ENCODE measurements at regions not wholly inside any gene's neighbourhood (a gene's known extent, or its start where the extent isn't known, plus 50 kb on each side); places are given as distances from the start of the nearest gene placed in this dataset.
"Not testable (repeated sequence)": the region's sequence is repeated elsewhere in the genome, so short reads cannot be mapped to it uniquely, and the experiment has no call there.

DNA sequence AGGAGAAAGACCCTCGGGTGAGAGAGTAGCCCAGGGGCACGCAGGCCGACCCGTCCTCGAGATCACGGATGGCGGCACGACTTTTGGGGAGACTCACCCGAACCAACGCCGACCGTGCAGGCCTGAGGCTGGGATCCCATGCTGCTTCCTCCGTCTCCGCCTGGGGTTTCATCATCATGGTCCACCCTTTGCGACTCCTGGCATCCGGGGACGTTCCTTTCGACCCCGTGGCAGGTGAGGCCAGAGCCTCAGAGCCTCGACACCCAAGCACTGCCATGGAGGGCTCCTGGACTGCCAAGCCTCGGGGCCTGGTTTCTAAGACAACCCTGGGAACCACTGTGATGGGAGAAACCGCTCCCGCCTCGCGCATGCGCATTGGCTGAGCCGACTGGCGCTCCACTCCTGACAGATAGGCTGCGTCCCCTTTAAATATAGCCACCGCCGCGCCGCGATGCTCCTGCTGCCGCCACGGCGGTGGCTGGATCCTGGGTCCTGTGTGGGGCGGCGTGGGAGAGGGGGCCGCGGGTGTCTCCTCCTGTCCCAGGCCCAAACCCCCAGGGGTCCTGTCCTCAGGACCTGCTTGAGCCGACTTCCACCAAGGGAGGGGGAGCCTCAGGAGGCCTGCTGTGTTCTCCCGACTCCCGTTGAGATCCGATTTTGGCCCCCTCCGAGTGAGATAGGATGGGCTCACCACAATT lies 481.6 kb downstream of the SPATA31A7 start:
- Mint-ChIP-seq H3K27me3 (ENCODE audit: insufficient read depth) (peaks cover 2% of the 10 kb centered on the region; the same call in 1 of the 2 replicates), H3K4me1 (ENCODE audit: low read depth) (no peaks in the 10 kb centered on the region), H3K27ac (no peak overlapping the region), H3K9me3 (peaks cover 53% of the 10 kb centered on the region), H3K4me3 (no peak overlapping the region), H3K36me3 (ENCODE audit: low read depth) (peaks cover 11% of the 10 kb centered on the region)
- TF ChIP-seq CTCF (IDR thresholded peaks at IDR 0.05): no peak
- DNase-seq: no peak

GRCh38 chr9:61672107-61672541 lies 482.3 kb downstream of the SPATA31A7 start:
- H3K36me3 Mint-ChIP-seq (ENCODE audit: low read depth); H3K27me3 Mint-ChIP-seq (ENCODE audit: insufficient read depth); H3K4me1 Mint-ChIP-seq (ENCODE audit: low read depth); H3K4me3 Mint-ChIP-seq; H3K27ac Mint-ChIP-seq; DNase-seq: not testable (repeated sequence)
- peaks cover 53% of the 10 kb centered on the region for H3K9me3 Mint-ChIP-seq

GRCh38 chr9:61672645-61673167 lies 482.9 kb downstream of the SPATA31A7 start:
- H3K4me3 Mint-ChIP-seq; H3K27ac Mint-ChIP-seq; DNase-seq; H3K36me3 Mint-ChIP-seq (ENCODE audit: low read depth); H3K4me1 Mint-ChIP-seq (ENCODE audit: low read depth); H3K27me3 Mint-ChIP-seq (ENCODE audit: insufficient read depth): not testable (repeated sequence)
- peaks cover 53% of the 10 kb centered on the region for H3K9me3 Mint-ChIP-seq

GRCh38 chr9:61673247-61673646 lies 483.4 kb downstream of the SPATA31A7 start:
- Mint-ChIP-seq H3K27ac (no peak overlapping the region), H3K4me3 (no peak overlapping the region), H3K4me1 (ENCODE audit: low read depth) (no peaks in the 10 kb centered on the region), H3K27me3 (ENCODE audit: insufficient read depth) (peaks cover 2% of the 10 kb centered on the region; the same call in 1 of the 2 replicates), H3K36me3 (ENCODE audit: low read depth) (peaks cover 10% of the 10 kb centered on the region), H3K9me3 (peaks cover 53% of the 10 kb centered on the region)
- DNase-seq: no peak
- TF ChIP-seq CTCF (IDR thresholded peaks at IDR 0.05): no peak

GRCh38 chr9:61673664-61674381 lies 484.0 kb downstream of the SPATA31A7 start:
- no peak overlapping the region for H3K4me3 Mint-ChIP-seq
- no peak for TF ChIP-seq CTCF (IDR thresholded peaks at IDR 0.05)
- H3K36me3 Mint-ChIP-seq (ENCODE audit: low read depth): peaks cover 10% of the 10 kb centered on the region
- H3K4me1 Mint-ChIP-seq (ENCODE audit: low read depth): no peaks in the 10 kb centered on the region
- no peak for DNase-seq
- H3K27ac Mint-ChIP-seq: no peak overlapping the region
- peaks cover 2% of the 10 kb centered on the region; the same call in 1 of the 2 replicates for H3K27me3 Mint-ChIP-seq (ENCODE audit: insufficient read depth)
- peaks cover 50% of the 10 kb centered on the region for H3K9me3 Mint-ChIP-seq

- H3K4me3 Mint-ChIP-seq: no peak overlapping the region
- H3K27ac Mint-ChIP-seq: no peak overlapping the region
- H3K27me3 Mint-ChIP-seq (ENCODE audit: insufficient read depth): peaks cover 2% of the 10 kb centered on the region; the same call in 1 of the 2 replicates
- H3K9me3 Mint-ChIP-seq: peaks cover 44% of the 10 kb centered on the region
- no peak for TF ChIP-seq CTCF (IDR thresholded peaks at IDR 0.05)
- no peak for DNase-seq
- H3K4me1 Mint-ChIP-seq (ENCODE audit: low read depth): no peaks in the 10 kb centered on the region
- peaks cover 7% of the 10 kb centered on the region for H3K36me3 Mint-ChIP-seq (ENCODE audit: low read depth)
Measured at GRCh38 chr9:61674465-61674864, 484.6 kb downstream of the SPATA31A7 start.
